Activated naive CD8-positive, alpha-beta T cell treated with anti-CD3 and anti-CD28 coated beads, Interleukin-2, amount 10 ng/mL, durations not matched to agents 7 days and 5 days (primary cell): ENCODE measurements at regions not wholly inside any gene's neighbourhood (a gene's known extent, or its start where the extent isn't known, plus 50 kb on each side); places are given as distances from the start of the nearest gene placed in this dataset.

Experiments
- ATAC-seq: fragments of 150-1000 bp; cut with Tn5 transposase; one replicate; pipeline ENCODE4 v1.10.0; 2021; ENCODE audit warnings: low read depth, moderate library complexity
- POLR2A ChIA-PET: fragments of 350-600 bp; sonication (Branson Sonifier 250); formaldehyde crosslinking; loops from one replicate; lab custom pipeline; 2021; ENCODE audit warnings: antibody characterized with exemption; lab: Charles Lee
- DNase-seq: peaks from one replicate; pipeline ENCODE4 v3.0.0; 2021
- H3K27ac Mint-ChIP-seq: one replicate; pipeline ENCODE4 v1.8.0; 2022; ENCODE audit warnings: mild to moderate bottlenecking, mixed read lengths
- H3K27me3 Mint-ChIP-seq: one replicate; pipeline ENCODE4 v1.8.0; 2022; ENCODE audit warnings: mild to moderate bottlenecking, moderate library complexity, mixed read lengths
- H3K36me3 Mint-ChIP-seq: one replicate; pipeline ENCODE4 v1.8.0; 2021; ENCODE audit warnings: mild to moderate bottlenecking, mixed read lengths
- H3K4me1 Mint-ChIP-seq: one replicate; pipeline ENCODE4 v1.8.0; 2021; ENCODE audit warnings: mixed read lengths
- H3K4me3 Mint-ChIP-seq: one replicate; pipeline ENCODE4 v1.8.0; 2022; ENCODE audit warnings: mild to moderate bottlenecking, moderate library complexity, mixed read lengths
- H3K9me3 Mint-ChIP-seq: one replicate; pipeline ENCODE4 v1.8.0; 2021; ENCODE audit warnings: mixed read lengths

- no peak overlapping the region for H3K27ac Mint-ChIP-seq
- H3K36me3 Mint-ChIP-seq: peaks cover 1% of the 10 kb centered on the region
- DNase-seq (no peak), ATAC-seq (no peak)
- H3K4me1 Mint-ChIP-seq: no peaks in the 10 kb centered on the region
- POLR2A ChIA-PET: no interaction called here
- peaks cover 34% of the 10 kb centered on the region for H3K9me3 Mint-ChIP-seq
- H3K4me3 Mint-ChIP-seq: no peak overlapping the region
- H3K27me3 Mint-ChIP-seq: no peaks in the 10 kb centered on the region
Observed at GRCh38 chr1:58135821-58136321, 410.7 kb downstream of the OMA1 start.

- H3K27ac Mint-ChIP-seq: no peak overlapping the region
- H3K9me3 Mint-ChIP-seq: peaks cover 26% of the 10 kb centered on the region
- no peak for ATAC-seq
- H3K27me3 Mint-ChIP-seq: no peaks in the 10 kb centered on the region
- H3K36me3 Mint-ChIP-seq: peaks cover 1% of the 10 kb centered on the region
- H3K4me3 Mint-ChIP-seq: no peak overlapping the region
- no peaks in the 10 kb centered on the region for H3K4me1 Mint-ChIP-seq
- DNase-seq: no peak
- POLR2A ChIA-PET: no interaction called here
Observed at GRCh38 chr1:58133562-58133961, 413.0 kb downstream of the OMA1 start.

DNA sequence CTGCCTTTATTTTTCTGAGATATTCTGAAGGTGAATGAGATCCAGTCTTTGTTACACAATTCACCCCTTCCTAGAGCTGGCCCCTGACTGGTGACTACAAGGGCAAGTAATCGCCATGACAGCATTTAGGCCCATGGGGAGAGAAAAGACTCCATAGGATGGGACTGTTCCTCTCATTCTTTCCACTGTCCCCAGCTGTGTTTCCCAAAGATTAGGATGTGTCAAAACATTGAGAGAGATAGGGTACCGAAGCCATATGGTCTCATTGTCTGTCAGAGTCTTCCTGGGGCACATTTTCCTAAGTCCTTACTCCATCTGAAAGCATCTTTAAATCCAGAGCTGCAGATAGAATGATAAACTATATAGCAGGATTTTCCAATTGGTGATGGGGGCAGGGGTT lies 423.5 kb downstream of the OMA1 start:
- no peak for ATAC-seq

GRCh38 chr1:58119971-58120370 lies 426.6 kb downstream of the OMA1 start:
- POLR2A ChIA-PET: no interaction called here
- Mint-ChIP-seq H3K27me3 (no peaks in the 10 kb centered on the region), H3K36me3 (no peaks in the 10 kb centered on the region), H3K27ac (no peak overlapping the region), H3K4me1 (peaks cover 6% of the 10 kb centered on the region), H3K4me3 (no peak overlapping the region), H3K9me3 (no peaks in the 10 kb centered on the region)
- peak; percentile 18 for ATAC-seq
- DNase-seq: no peak

More for the DNA sequence above, 423.5 kb downstream of the OMA1 start:
- peaks cover 6% of the 10 kb centered on the region for H3K4me1 Mint-ChIP-seq
- no peak for DNase-seq
- no peak overlapping the region for H3K4me3 Mint-ChIP-seq
- H3K9me3 Mint-ChIP-seq: no peaks in the 10 kb centered on the region
- H3K27me3 Mint-ChIP-seq: no peaks in the 10 kb centered on the region
- POLR2A ChIA-PET: no interaction called here
- no peak overlapping the region for H3K27ac Mint-ChIP-seq
- H3K36me3 Mint-ChIP-seq: no peaks in the 10 kb centered on the region

GRCh38 chr1:58116284-58116683 lies 430.2 kb downstream of the OMA1 start:
- ATAC-seq: no peak
- H3K4me1 Mint-ChIP-seq: peaks cover 6% of the 10 kb centered on the region
- no peak overlapping the region for H3K27ac Mint-ChIP-seq
- no peaks in the 10 kb centered on the region for H3K27me3 Mint-ChIP-seq
- H3K36me3 Mint-ChIP-seq: no peaks in the 10 kb centered on the region
- no peak for DNase-seq
- POLR2A ChIA-PET: no interaction called here
- H3K4me3 Mint-ChIP-seq: no peak overlapping the region
- H3K9me3 Mint-ChIP-seq: peaks cover 7% of the 10 kb centered on the region

DNA sequence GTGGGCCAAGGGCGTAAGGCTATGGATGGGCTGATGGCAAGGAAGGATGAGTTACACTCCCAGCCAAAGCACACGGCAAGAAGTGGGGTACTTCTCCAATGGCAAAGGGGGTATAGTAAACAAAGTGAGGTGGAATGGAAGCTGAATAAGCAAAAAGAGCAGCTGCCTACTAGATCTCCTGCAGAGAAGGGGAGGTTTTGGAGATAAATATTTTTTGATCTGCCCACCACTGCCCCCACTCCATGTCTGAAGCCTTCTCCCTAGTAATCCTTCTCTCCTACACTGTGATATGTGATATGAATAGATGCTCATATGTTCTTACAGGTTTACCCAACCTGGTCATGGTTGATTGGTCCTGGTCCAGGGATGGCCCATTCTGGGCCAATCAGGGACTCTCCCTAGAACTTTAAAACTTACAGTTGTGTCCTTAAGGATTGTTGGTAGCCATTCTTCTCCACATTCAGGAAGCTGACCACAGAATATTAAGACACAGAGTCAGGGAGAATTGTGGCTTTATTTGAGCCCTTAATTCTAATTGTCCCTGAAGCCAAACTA lies 436.8 kb downstream of the OMA1 start:
- Mint-ChIP-seq H3K9me3 (peaks cover 7% of the 10 kb centered on the region), H3K27ac (no peak overlapping the region), H3K4me3 (no peak overlapping the region), H3K27me3 (no peaks in the 10 kb centered on the region), H3K4me1 (no peaks in the 10 kb centered on the region), H3K36me3 (no peaks in the 10 kb centered on the region)
- POLR2A ChIA-PET: no interaction called here
- no peak for ATAC-seq
- no peak for DNase-seq

- Mint-ChIP-seq H3K27ac (no peak overlapping the region), H3K27me3 (no peaks in the 10 kb centered on the region), H3K4me1 (no peaks in the 10 kb centered on the region), H3K9me3 (peaks cover 5% of the 10 kb centered on the region), H3K36me3 (no peaks in the 10 kb centered on the region), H3K4me3 (no peak overlapping the region)
- POLR2A ChIA-PET: no interaction called here
- ATAC-seq (no peak), DNase-seq (no peak)
Observed at GRCh38 chr1:58108783-58109182, 437.7 kb downstream of the OMA1 start.

DNA sequence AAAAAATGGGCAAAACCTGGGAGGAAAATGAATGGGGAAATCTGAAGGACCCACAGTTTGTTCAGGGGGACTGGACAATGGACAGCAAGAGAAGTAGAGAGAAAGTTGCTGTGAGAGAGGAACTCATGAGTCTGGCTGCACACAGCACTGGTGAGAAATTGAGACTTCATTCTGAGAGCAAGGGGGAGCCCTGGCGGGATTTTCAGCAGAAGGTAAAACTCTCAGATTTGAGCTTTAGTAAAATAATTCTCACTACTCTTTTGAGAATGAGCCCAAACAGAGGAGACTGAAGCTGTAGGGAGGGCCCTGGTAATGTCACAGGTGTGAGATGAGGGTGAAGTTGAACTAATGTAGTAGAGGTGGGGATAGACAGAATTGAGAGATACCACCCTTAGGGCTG lies 438.6 kb downstream of the OMA1 start:
- POLR2A ChIA-PET: interaction anchor here (0.7 kb wide), 1 partner anchor 1210 kb away, joined by 3 read pairs; no protein-coding TSS in a partner anchor
- no peak for ATAC-seq

DNA sequence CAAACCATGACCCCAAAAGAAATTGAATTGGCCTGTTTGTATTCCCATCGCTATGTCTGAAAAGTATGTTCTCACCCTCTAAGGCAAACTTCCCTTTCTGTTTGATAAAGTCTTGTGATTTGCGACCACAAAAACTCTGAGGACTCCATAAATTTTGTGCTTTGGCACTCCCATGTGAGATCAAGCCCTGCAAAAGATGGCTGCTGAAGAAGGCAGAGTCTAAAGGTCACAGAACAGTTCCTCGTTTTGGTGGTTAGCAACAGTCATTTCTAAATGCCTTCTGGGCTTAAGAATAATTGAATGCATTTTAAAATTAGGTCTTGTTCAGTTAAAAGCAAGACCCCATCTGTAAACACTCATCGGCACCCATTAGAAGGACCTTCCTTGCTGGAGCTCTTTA lies 441.6 kb downstream of the OMA1 start:
- no peak overlapping the region for H3K27ac Mint-ChIP-seq

More for the DNA sequence above, 438.6 kb downstream of the OMA1 start:
- DNase-seq: no peak
- Mint-ChIP-seq H3K9me3 (peaks cover 2% of the 10 kb centered on the region), H3K27me3 (no peaks in the 10 kb centered on the region), H3K4me3 (no peak overlapping the region), H3K36me3 (no peaks in the 10 kb centered on the region), H3K27ac (no peak overlapping the region), H3K4me1 (no peaks in the 10 kb centered on the region)

GRCh38 chr1:58096714-58097113 lies 449.8 kb downstream of the OMA1 start:
- Mint-ChIP-seq H3K36me3 (no peaks in the 10 kb centered on the region), H3K4me1 (no peaks in the 10 kb centered on the region), H3K27me3 (peaks cover 2% of the 10 kb centered on the region), H3K4me3 (no peak overlapping the region), H3K9me3 (no peaks in the 10 kb centered on the region), H3K27ac (no peak overlapping the region)
- DNase-seq (no peak), ATAC-seq (no peak)
- POLR2A ChIA-PET: no interaction called here

More for the DNA sequence above, 441.6 kb downstream of the OMA1 start:
- H3K27me3 Mint-ChIP-seq: no peaks in the 10 kb centered on the region
- POLR2A ChIA-PET: no interaction called here
- H3K9me3 Mint-ChIP-seq: no peaks in the 10 kb centered on the region
- ATAC-seq: no peak
- no peaks in the 10 kb centered on the region for H3K4me1 Mint-ChIP-seq
- no peaks in the 10 kb centered on the region for H3K36me3 Mint-ChIP-seq
- no peak for DNase-seq
- no peak overlapping the region for H3K4me3 Mint-ChIP-seq

DNA sequence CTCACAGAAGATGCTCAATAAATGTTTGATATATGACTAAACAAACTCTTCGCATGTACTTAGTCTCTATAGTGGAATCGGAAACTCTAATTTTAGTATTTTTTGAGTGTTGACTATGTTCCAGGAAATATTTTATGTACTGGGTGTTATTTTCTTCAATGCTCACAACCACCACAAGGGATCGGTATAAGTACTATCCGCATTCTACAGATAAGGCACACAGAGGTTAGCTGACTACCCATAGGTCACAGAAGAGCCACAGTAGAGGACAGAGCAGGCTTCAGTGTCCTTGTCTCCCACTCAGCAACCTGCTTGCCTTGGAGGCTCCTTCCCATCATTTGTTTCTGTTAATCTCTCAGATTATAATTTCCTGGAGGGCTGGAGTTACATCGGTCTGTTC lies 451.3 kb downstream of the OMA1 start:
- Mint-ChIP-seq H3K36me3 (no peaks in the 10 kb centered on the region), H3K4me1 (no peaks in the 10 kb centered on the region)
- POLR2A ChIA-PET: no interaction called here

GRCh38 chr1:58094221-58094620 lies 452.3 kb downstream of the OMA1 start:
- no peaks in the 10 kb centered on the region for H3K9me3 Mint-ChIP-seq
- H3K27ac Mint-ChIP-seq: no peak overlapping the region
- DNase-seq (no peak), ATAC-seq (no peak)
- POLR2A ChIA-PET: no interaction called here
- H3K4me1 Mint-ChIP-seq: no peaks in the 10 kb centered on the region
- no peak overlapping the region for H3K4me3 Mint-ChIP-seq
- no peaks in the 10 kb centered on the region for H3K36me3 Mint-ChIP-seq
- peaks cover 4% of the 10 kb centered on the region for H3K27me3 Mint-ChIP-seq

More for the DNA sequence above, 451.3 kb downstream of the OMA1 start:
- H3K9me3 Mint-ChIP-seq: no peaks in the 10 kb centered on the region
- no peak overlapping the region for H3K27ac Mint-ChIP-seq
- DNase-seq (no peak), ATAC-seq (no peak)
- peaks cover 4% of the 10 kb centered on the region for H3K27me3 Mint-ChIP-seq
- H3K4me3 Mint-ChIP-seq: no peak overlapping the region

DNA sequence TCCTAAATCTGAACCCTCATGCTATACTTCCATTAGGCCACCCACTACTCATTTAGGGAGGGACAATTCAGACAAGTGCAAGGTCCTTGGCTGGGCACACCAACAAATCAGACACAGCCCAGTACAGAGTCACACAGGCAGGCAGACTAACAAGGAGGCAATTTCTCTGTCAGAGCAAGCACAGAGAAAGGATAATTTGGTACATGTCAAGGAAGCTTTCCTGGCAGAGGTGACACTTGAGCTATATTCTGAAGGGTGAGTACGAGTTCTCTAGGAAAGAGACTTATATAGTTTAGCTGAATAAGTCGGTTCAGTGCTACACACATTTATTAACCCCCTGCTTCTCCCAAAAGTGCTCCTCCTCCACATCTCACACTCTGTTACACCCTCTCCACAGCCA lies 455.9 kb downstream of the OMA1 start:
- no peaks in the 10 kb centered on the region for H3K4me1 Mint-ChIP-seq
- H3K4me3 Mint-ChIP-seq: no peak overlapping the region
- no peaks in the 10 kb centered on the region for H3K36me3 Mint-ChIP-seq
- POLR2A ChIA-PET: no interaction called here
- H3K27ac Mint-ChIP-seq: no peak overlapping the region
- DNase-seq (no peak), ATAC-seq (no peak)
- H3K9me3 Mint-ChIP-seq: no peaks in the 10 kb centered on the region
- peaks cover 6% of the 10 kb centered on the region for H3K27me3 Mint-ChIP-seq

GRCh38 chr1:58089898-58090534 lies 456.5 kb downstream of the OMA1 start:
- Mint-ChIP-seq H3K4me1 (no peaks in the 10 kb centered on the region), H3K27me3 (peaks cover 6% of the 10 kb centered on the region), H3K36me3 (no peaks in the 10 kb centered on the region), H3K27ac (no peak overlapping the region), H3K9me3 (no peaks in the 10 kb centered on the region), H3K4me3 (no peak overlapping the region)
- no peak for DNase-seq
- POLR2A ChIA-PET: no interaction called here
- ATAC-seq: no peak
